PC-9 (cell line): ENCODE measurements at regions not wholly inside any gene's neighbourhood (a gene's known extent, or its start where the extent isn't known, plus 50 kb on each side); places are given as distances from the start of the nearest gene placed in this dataset.

ENCODE experiments used
- BruUV-seq: library from RNA; stranded (reverse); fragments of 400-500 nt; replicated peaks from 2 replicates; lab custom pipeline; 2021; lab: Mats Ljungman, UMichigan
- CTCF ChIA-PET: fragments of 300-600 bp; sonication (Branson Sonifier 250); formaldehyde crosslinking; loops from one replicate; lab custom pipeline; 2022; ENCODE audit warnings: antibody characterized with exemption; lab: Charles Lee
- POLR2A ChIA-PET: fragments of 300-600 bp; sonication (Branson Sonifier 250); formaldehyde crosslinking; loops from one replicate; lab custom pipeline; 2022; ENCODE audit warnings: antibody characterized with exemption; ENCODE audit not compliant: unreplicated experiment; lab: Charles Lee
- DNase-seq, 2 experiments: peaks; one replicate each; pipeline versions ENCODE4 v3.0.0 to v3.0.0-alpha.2; 2015 to 2022; ENCODE audit warnings: mixed read lengths in 1 of 2
- H2AFZ ChIP-seq: fragments of 200-600 bp; sonication (generic); 2 replicates; pipeline ENCODE4 v1.8.1; 2017; ENCODE audit warnings: antibody characterized with exemption
- H3F3A ChIP-seq: fragments of 200-600 bp; sonication (generic); 2 replicates; pipeline ENCODE4 v1.8.1; 2017; ENCODE audit warnings: antibody characterized with exemption, mild to moderate bottlenecking, low read depth; ENCODE audit not compliant: insufficient read depth
- H3K27ac ChIP-seq: fragments of 200-600 bp; sonication (generic); 2 replicates; pipeline ENCODE4 v1.6.1; 2016; ENCODE audit warnings: mixed run types
- H3K27me3 ChIP-seq: fragments of 200-600 bp; sonication (generic); 2 replicates; pipeline ENCODE4 v1.6.1; 2016; ENCODE audit warnings: low read depth, mixed run types; ENCODE audit not compliant: insufficient read depth
- H3K36me3 ChIP-seq: fragments of 200-600 bp; sonication (generic); 2 replicates; pipeline ENCODE4 v1.6.1; 2016; ENCODE audit warnings: low read depth, mixed run types
- H3K4me1 ChIP-seq: fragments of 200-600 bp; sonication (generic); replicated peaks from 2 replicates; pipeline ENCODE4 v1.6.1; 2016; ENCODE audit warnings: mixed run types; ENCODE audit not compliant: insufficient read depth
- H3K4me2 ChIP-seq: fragments of 200-600 bp; sonication (generic); 2 replicates; pipeline ENCODE4 v1.6.1; 2017; ENCODE audit warnings: mixed run types
- H3K4me3 ChIP-seq: fragments of 200-600 bp; sonication (generic); 2 replicates; pipeline ENCODE4 v1.6.1; 2016; ENCODE audit warnings: mixed run types
- H3K79me2 ChIP-seq: fragments of 200-600 bp; sonication (generic); 2 replicates; pipeline ENCODE4 v1.6.1; 2017; ENCODE audit warnings: low read depth, mixed run types
- H3K9me2 ChIP-seq: fragments of 200-600 bp; sonication (generic); 2 replicates; pipeline ENCODE4 v1.8.1; 2017; ENCODE audit warnings: mild to moderate bottlenecking; ENCODE audit not compliant: insufficient read depth
- H3K9me3 ChIP-seq: fragments of 200-600 bp; sonication (generic); 2 replicates; pipeline ENCODE4 v1.8.1; 2016; ENCODE audit warnings: low read depth; ENCODE audit not compliant: insufficient read depth
- H4K20me1 ChIP-seq: fragments of 200-600 bp; sonication (generic); 2 replicates; pipeline ENCODE4 v1.8.1; 2017; ENCODE audit not compliant: insufficient read depth
- CTCF ChIP-seq: fragments of 200-600 bp; sonication (generic); conservative IDR thresholded peaks from 2 replicates; pipeline ENCODE4 v1.6.1; 2017; ENCODE audit warnings: mixed run types, antibody characterized with exemption, mild to moderate bottlenecking, moderate library complexity
- EZH2 ChIP-seq: fragments of 200-600 bp; sonication (generic); IDR thresholded peaks from 2 replicates; pipeline ENCODE4 v1.8.0; 2017; ENCODE audit warnings: antibody characterized with exemption, low read depth
- intact Hi-C: fragments of 100-400 bp; cut with micrococcal nuclease; formaldehyde crosslinking; loops from one replicate; pipeline ENCODE4 v1.10.0; 2022; ENCODE audit not compliant: unreplicated experiment

GRCh38 chr3:178895178-178895789, 176.3 kb downstream of the ZMAT3 start:
- intact Hi-C loops, result no loop called here
- Histone ChIP-seq H4K20me1 (no peaks in the 10 kb centered on the region), H3K4me1 (no peaks in the 10 kb centered on the region), H3F3A (no peaks in the 10 kb centered on the region), H3K27me3 (no peaks in the 10 kb centered on the region), H3K4me2 (no peak overlapping the region), H3K79me2 (no peaks in the 10 kb centered on the region), H3K9me2 (no peaks in the 10 kb centered on the region), H3K9me3 (no peaks in the 10 kb centered on the region), H3K36me3 (no peaks in the 10 kb centered on the region), H3K27ac (no peak overlapping the region), H3K4me3 (no peak overlapping the region), H2AFZ (no peak overlapping the region)
- TF ChIP-seq CTCF (no peak), EZH2 (no peak)
- ChIA-PET CTCF (no interaction called here), POLR2A (interaction anchor here (0.7 kb wide), 1 partner anchor 9 kb away, joined by 4 read pairs; no protein-coding TSS in a partner anchor)
- DNase-seq, result no peak
- BruUV-seq, result no TSS peak
